ENCODE measurements at regions not wholly inside any gene's neighbourhood (a gene's known extent, or its start where the extent isn't known, plus 50 kb on each side); places are given as distances from the start of the nearest gene placed in this dataset.

GRCh38 chr20:24738981-24739633, 210.0 kb upstream of the CST7 start:
- no peak for DNase-seq (ENCODE audit: low spot score)

GRCh38 chr20:24739746-24740145, 209.3 kb upstream of the CST7 start:
- DNase-seq (ENCODE audit: low spot score), result no peak

GRCh38 chr20:24741493-24742072, 207.5 kb upstream of the CST7 start:
- DNase-seq (ENCODE audit: low spot score), result no peak

GRCh38 chr20:24742436-24742835, 206.6 kb upstream of the CST7 start:
- no peak for DNase-seq (ENCODE audit: low spot score)

- DNase-seq (ENCODE audit: low spot score), result no peak
Measured at GRCh38 chr20:24742989-24743388, 206.1 kb upstream of the CST7 start.

- DNase-seq (ENCODE audit: low spot score), result no peak
Measured at GRCh38 chr20:24743641-24744040, 205.4 kb upstream of the CST7 start.

- DNase-seq (ENCODE audit: low spot score), result no peak
Measured at GRCh38 chr20:24744747-24745146, 204.3 kb upstream of the CST7 start.

GRCh38 chr20:24745206-24745605, 203.9 kb upstream of the CST7 start:
- DNase-seq (ENCODE audit: low spot score), result no peak

- DNase-seq (ENCODE audit: low spot score), result no peak
Measured at GRCh38 chr20:24745617-24746350, 203.3 kb upstream of the CST7 start.

GRCh38 chr20:24746351-24746685, 202.8 kb upstream of the CST7 start:
- peak; percentile 4 for DNase-seq (ENCODE audit: low spot score)

- no peak for DNase-seq (ENCODE audit: low spot score)
Measured at GRCh38 chr20:24747010-24747712, 201.9 kb upstream of the CST7 start.

- DNase-seq (ENCODE audit: low spot score), result no peak
Measured at GRCh38 chr20:24747881-24748595, 201.0 kb upstream of the CST7 start.

- DNase-seq (ENCODE audit: low spot score), result no peak
Measured at GRCh38 chr20:24751551-24751950, 197.5 kb upstream of the CST7 start.

GRCh38 chr20:24752612-24753011, 196.5 kb upstream of the CST7 start:
- DNase-seq (ENCODE audit: low spot score), result no peak

- DNase-seq (ENCODE audit: low spot score), result no peak
Measured at GRCh38 chr20:24753130-24753529, 195.9 kb upstream of the CST7 start.

- DNase-seq (ENCODE audit: low spot score), result no peak
Measured at GRCh38 chr20:24754691-24755090, 194.4 kb upstream of the CST7 start.

- DNase-seq (ENCODE audit: low spot score), result no peak
Measured at GRCh38 chr20:24755411-24755922, 193.6 kb upstream of the CST7 start.

GRCh38 chr20:24756292-24757025, 192.6 kb upstream of the CST7 start:
- no peak for DNase-seq (ENCODE audit: low spot score)

GRCh38 chr20:24761220-24762065, 187.6 kb upstream of the CST7 start:
- DNase-seq (ENCODE audit: low spot score), result no peak

GRCh38 chr20:24762371-24762770, 186.7 kb upstream of the CST7 start:
- no peak for DNase-seq (ENCODE audit: low spot score)
